Liver (tissue), 3 donors: ENCODE measurements at regions not wholly inside any gene's neighbourhood (a gene's known extent, or its start where the extent isn't known, plus 50 kb on each side); places are given as distances from the start of the nearest gene placed in this dataset.

ENCODE experiments used
- ATF3 ChIP-seq: IDR thresholded peaks from 2 replicates; pipeline ENCODE4 v1.6.1; 2016; ENCODE audit warnings: antibody characterized with exemption
- GABPA ChIP-seq, 2 donors: IDR thresholded peaks in 1 of 2; conservative IDR thresholded peaks in 1 of 2; 2 replicates each; pipeline ENCODE4 v1.6.1; 2016; ENCODE audit warnings: antibody characterized with exemption in 2 of 2, mild to moderate bottlenecking in 1 of 2, moderate library complexity in 1 of 2
- TAF1 ChIP-seq: conservative IDR thresholded peaks from 2 replicates; pipeline ENCODE4 v1.6.1; 2016; ENCODE audit warnings: antibody characterized with exemption, mild to moderate bottlenecking
- TF ChIP-seq, protein P1 (sequence below): fragments of 150-350 bp; IDR thresholded peaks from 2 replicates; pipeline ENCODE4 v1.5.1; 2017; ENCODE audit warnings: improper control_type of control experiment, low read depth, low read length; ENCODE audit not compliant: missing input control
- TF ChIP-seq, protein P2 (sequence below): IDR thresholded peaks from 2 replicates; pipeline ENCODE4 v1.6.1; 2016; ENCODE audit warnings: antibody characterized with exemption
- donor health status: healthy.
- donor health status: healthy.

DNA sequence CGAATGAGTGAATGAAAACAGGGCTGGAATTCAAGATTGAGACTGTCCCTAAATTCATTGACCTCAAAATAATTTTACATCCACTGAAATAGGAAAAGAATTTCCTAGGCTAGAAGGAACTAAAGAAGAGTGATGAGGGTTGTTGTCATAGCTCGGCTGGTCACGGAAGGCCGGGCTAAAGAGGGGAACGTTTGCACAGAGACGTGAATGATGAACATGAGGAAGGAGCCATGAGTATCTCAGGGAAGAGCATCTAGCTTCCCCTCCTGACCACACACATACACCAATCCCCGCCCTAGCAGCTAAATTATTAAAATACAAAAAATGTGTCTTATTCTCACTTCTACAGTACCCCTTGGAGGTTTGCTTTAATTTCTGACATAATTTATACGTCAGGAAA lies 124.4 kb upstream of the ABCA1 start:
- TF ChIP-seq, protein P1, sequence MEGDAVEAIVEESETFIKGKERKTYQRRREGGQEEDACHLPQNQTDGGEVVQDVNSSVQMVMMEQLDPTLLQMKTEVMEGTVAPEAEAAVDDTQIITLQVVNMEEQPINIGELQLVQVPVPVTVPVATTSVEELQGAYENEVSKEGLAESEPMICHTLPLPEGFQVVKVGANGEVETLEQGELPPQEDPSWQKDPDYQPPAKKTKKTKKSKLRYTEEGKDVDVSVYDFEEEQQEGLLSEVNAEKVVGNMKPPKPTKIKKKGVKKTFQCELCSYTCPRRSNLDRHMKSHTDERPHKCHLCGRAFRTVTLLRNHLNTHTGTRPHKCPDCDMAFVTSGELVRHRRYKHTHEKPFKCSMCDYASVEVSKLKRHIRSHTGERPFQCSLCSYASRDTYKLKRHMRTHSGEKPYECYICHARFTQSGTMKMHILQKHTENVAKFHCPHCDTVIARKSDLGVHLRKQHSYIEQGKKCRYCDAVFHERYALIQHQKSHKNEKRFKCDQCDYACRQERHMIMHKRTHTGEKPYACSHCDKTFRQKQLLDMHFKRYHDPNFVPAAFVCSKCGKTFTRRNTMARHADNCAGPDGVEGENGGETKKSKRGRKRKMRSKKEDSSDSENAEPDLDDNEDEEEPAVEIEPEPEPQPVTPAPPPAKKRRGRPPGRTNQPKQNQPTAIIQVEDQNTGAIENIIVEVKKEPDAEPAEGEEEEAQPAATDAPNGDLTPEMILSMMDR: no peak
- TF ChIP-seq, protein P2, sequence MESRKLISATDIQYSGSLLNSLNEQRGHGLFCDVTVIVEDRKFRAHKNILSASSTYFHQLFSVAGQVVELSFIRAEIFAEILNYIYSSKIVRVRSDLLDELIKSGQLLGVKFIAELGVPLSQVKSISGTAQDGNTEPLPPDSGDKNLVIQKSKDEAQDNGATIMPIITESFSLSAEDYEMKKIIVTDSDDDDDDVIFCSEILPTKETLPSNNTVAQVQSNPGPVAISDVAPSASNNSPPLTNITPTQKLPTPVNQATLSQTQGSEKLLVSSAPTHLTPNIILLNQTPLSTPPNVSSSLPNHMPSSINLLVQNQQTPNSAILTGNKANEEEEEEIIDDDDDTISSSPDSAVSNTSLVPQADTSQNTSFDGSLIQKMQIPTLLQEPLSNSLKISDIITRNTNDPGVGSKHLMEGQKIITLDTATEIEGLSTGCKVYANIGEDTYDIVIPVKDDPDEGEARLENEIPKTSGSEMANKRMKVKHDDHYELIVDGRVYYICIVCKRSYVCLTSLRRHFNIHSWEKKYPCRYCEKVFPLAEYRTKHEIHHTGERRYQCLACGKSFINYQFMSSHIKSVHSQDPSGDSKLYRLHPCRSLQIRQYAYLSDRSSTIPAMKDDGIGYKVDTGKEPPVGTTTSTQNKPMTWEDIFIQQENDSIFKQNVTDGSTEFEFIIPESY: no peak
- TF ChIP-seq ATF3 (no peak), TAF1 (no peak), GABPA (IDR thresholded peaks at IDR 0.05 in 1 of 2, conservative IDR thresholded peaks at IDR 0.05 in 1 of 2) (no peak)
